GM12891 (cell line): ENCODE measurements at regions not wholly inside any gene's neighbourhood (a gene's known extent, or its start where the extent isn't known, plus 50 kb on each side); places are given as distances from the start of the nearest gene placed in this dataset.

ENCODE experiments used
- POLR2A ChIP-seq: IDR thresholded peaks from 2 replicates; pipeline ENCODE4 v1.6.1; 2011; ENCODE audit warnings: low read depth, low read length, control low read depth
- POLR2AphosphoS5 ChIP-seq: IDR thresholded peaks from 2 replicates; pipeline ENCODE4 v1.6.1; 2011; ENCODE audit warnings: low read depth, low read length, control low read depth
- POU2F2 ChIP-seq: IDR thresholded peaks from 2 replicates; pipeline ENCODE4 v1.6.1; 2011; ENCODE audit warnings: low read depth, mild to moderate bottlenecking, control low read depth, low read length, moderate library complexity

GRCh38 chr2:19216676-19217602 lies 141.5 kb downstream of the OSR1 start:
- TF ChIP-seq POU2F2 (no peak), POLR2A (no peak), POLR2AphosphoS5 (no peak)
